Colonic mucosa (tissue), 4 donors: ENCODE measurements at regions not wholly inside any gene's neighbourhood (a gene's known extent, or its start where the extent isn't known, plus 50 kb on each side); places are given as distances from the start of the nearest gene placed in this dataset.

Experiments
- DNase-seq: peaks from one replicate; pipeline ENCODE4 v3.0.0-alpha.2; 2020
- H3K27ac ChIP-seq: fragments of 200-600 bp; one replicate; pipeline ENCODE4 v1.8.0; 2021
- H3K27me3 ChIP-seq: fragments of 200-600 bp; one replicate; pipeline ENCODE4 v1.8.0; 2021
- H3K36me3 ChIP-seq: fragments of 200-600 bp; one replicate; pipeline ENCODE4 v1.8.0; 2021
- H3K4me1 ChIP-seq: fragments of 200-600 bp; one replicate; pipeline ENCODE4 v1.8.0; 2021; ENCODE audit warnings: mild to moderate bottlenecking
- H3K4me3 ChIP-seq: fragments of 200-600 bp; one replicate; pipeline ENCODE4 v1.8.0; 2021
- H3K9ac ChIP-seq, 2 donors: one replicate each; pipeline ENCODE4 v1.7.0; 2013; ENCODE audit warnings: control low read depth in 2 of 2, low read depth in 2 of 2, low read length in 2 of 2
- H3K9me3 ChIP-seq: fragments of 200-600 bp; one replicate; pipeline ENCODE4 v1.8.0; 2021
- intact Hi-C: fragments of 100-400 bp; cut with DNase I; formaldehyde crosslinking; loops from one replicate; pipeline ENCODE4 v1.14.1; 2022
- TF ChIP-seq, protein P1 (sequence below): fragments of 200-600 bp; IDR thresholded peaks from one replicate; pipeline ENCODE4 v1.8.0; 2022; ENCODE audit warnings: antibody characterized with exemption, mild to moderate bottlenecking
- donor health status: healthy.
- donor health status: DM: no; HTN: no; CAD: no.
- donor health status: DM: no; HTN: no; CAD: no.

DNA sequence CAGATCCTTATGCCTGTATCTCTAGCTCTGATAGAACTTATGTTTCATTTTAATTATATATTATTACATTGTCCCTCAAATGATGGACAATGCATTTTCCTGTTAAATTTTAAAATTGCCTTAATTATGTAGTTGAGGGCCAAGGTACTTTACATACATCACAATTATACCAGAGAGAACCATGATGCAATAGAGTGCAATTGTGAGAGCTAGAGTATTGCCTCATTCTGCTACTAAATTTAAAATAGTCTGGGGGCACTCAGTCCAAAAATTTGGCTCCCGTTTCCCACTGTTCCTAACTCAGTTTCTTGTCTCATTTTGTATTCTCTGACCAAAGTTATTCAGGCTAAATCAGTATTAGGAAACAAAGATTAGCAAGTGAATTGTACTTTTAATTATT is 378.5 kb upstream of the ZFP42 start:
- no peak overlapping the region for H3K27ac ChIP-seq
- intact Hi-C loops, result no loop called here
- H3K36me3 ChIP-seq, result no peaks in the 10 kb centered on the region
- no peak overlapping the region for H3K9ac ChIP-seq
- no peaks in the 10 kb centered on the region for H3K4me1 ChIP-seq
- no peak overlapping the region for H3K4me3 ChIP-seq
- H3K9me3 ChIP-seq, result no peaks in the 10 kb centered on the region
- no peak for DNase-seq
- TF ChIP-seq, protein P1, sequence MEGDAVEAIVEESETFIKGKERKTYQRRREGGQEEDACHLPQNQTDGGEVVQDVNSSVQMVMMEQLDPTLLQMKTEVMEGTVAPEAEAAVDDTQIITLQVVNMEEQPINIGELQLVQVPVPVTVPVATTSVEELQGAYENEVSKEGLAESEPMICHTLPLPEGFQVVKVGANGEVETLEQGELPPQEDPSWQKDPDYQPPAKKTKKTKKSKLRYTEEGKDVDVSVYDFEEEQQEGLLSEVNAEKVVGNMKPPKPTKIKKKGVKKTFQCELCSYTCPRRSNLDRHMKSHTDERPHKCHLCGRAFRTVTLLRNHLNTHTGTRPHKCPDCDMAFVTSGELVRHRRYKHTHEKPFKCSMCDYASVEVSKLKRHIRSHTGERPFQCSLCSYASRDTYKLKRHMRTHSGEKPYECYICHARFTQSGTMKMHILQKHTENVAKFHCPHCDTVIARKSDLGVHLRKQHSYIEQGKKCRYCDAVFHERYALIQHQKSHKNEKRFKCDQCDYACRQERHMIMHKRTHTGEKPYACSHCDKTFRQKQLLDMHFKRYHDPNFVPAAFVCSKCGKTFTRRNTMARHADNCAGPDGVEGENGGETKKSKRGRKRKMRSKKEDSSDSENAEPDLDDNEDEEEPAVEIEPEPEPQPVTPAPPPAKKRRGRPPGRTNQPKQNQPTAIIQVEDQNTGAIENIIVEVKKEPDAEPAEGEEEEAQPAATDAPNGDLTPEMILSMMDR, result no peak
- no peaks in the 10 kb centered on the region for H3K27me3 ChIP-seq

DNA sequence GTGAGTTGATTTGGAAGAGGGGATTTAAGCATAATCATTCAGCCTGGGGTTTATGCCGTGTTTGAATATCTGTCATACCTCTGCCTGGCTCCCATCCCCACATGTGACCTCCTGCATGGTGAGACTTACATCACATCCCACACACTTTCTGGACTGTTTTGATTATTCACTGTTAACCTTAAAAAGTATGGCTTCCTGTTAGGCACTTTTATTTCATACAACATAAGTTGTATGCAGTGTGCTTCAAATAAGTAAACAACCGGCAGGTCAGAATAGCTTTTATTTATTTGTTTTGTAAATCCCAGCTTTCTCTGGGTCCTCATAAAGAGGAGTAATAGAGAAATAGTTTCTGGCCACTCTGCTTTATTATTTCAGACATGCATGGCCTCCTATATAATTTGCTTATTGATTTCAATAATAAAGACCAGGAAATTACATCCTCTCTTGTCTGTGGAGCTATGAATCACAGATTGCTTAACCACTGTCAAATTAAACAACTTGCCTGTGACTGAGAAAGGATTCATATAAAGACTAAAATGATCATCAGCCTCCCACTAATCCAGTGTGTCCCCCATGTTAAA is 376.8 kb upstream of the ZFP42 start:
- intact Hi-C loops, result no loop called here
- TF ChIP-seq, protein P1, result no peak
- no peak overlapping the region for H3K4me3 ChIP-seq

DNA sequence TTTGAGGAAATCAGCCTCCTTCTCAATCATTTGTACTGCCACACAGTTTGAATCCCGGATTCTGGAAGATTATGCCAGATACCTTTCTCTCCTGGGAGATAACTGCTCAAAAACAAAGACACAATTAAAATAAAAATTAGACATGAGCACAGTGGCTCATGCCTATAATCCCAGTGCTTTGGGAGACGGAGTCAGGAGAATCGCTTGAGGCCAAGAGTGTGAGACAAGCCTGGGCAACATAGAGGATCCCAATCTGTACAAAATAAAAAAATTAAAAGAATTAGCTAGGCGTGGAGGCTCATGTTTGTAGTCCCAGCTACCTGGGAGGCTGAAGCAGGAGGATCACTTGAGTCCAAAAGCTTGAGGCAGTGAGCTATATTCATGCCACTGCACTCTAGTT is 376.3 kb upstream of the ZFP42 start:
- Histone ChIP-seq H3K27me3 (no peaks in the 10 kb centered on the region), H3K9me3 (no peaks in the 10 kb centered on the region), H3K4me3 (no peak overlapping the region), H3K27ac (no peak overlapping the region), H3K9ac (no peak overlapping the region), H3K36me3 (no peaks in the 10 kb centered on the region), H3K4me1 (no peaks in the 10 kb centered on the region)
- TF ChIP-seq, protein P1, result no peak
- DNase-seq, result no peak
- intact Hi-C loops, result no loop called here

More for the DNA sequence above, 376.8 kb upstream of the ZFP42 start:
- no peak for DNase-seq
- Histone ChIP-seq H3K27ac (no peak overlapping the region), H3K9ac (no peak overlapping the region), H3K27me3 (no peaks in the 10 kb centered on the region), H3K9me3 (no peaks in the 10 kb centered on the region), H3K4me1 (no peaks in the 10 kb centered on the region), H3K36me3 (no peaks in the 10 kb centered on the region)

DNA sequence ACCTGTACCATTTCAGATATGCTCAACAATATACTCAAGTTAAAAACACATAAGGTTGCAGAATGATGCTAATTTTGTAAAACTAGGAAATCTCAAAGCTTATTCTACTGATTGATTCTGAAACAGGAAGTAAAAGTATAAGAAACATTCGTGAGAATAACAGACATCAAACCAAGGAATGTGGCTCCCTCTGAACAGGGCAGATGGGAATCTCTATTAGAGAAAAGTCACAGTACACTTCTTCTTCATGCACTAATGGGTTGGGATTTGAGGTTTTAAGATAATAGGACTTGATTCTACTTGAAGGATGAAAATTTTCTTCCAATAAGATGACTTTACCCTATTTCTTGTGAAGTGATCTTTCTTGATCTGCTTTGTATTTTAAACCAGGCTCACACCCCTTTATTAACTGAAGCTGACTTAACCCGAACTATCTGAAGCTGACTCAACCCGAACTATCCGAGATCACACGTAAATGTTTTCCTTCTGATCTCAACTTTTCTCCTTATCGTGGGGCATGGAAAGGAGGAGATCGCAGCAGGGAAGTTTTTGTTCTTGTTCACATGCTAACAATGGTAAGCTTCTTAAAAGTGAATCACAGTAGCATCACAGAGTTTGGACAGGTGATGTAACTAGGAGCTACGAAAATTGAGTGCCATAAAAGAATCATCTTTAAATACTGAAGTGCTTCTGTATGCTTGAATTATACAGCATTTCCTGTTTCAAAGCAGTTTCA is 363.1 kb upstream of the ZFP42 start:
- H3K36me3 ChIP-seq, result no peaks in the 10 kb centered on the region
- H3K4me1 ChIP-seq, result no peaks in the 10 kb centered on the region
- no peak overlapping the region for H3K4me3 ChIP-seq
- no peaks in the 10 kb centered on the region for H3K9me3 ChIP-seq
- no peaks in the 10 kb centered on the region for H3K27me3 ChIP-seq
- intact Hi-C loops, result no loop called here
- DNase-seq, result no peak
- no peak overlapping the region for H3K27ac ChIP-seq
- H3K9ac ChIP-seq, result no peak overlapping the region
- TF ChIP-seq, protein P1, result no peak

DNA sequence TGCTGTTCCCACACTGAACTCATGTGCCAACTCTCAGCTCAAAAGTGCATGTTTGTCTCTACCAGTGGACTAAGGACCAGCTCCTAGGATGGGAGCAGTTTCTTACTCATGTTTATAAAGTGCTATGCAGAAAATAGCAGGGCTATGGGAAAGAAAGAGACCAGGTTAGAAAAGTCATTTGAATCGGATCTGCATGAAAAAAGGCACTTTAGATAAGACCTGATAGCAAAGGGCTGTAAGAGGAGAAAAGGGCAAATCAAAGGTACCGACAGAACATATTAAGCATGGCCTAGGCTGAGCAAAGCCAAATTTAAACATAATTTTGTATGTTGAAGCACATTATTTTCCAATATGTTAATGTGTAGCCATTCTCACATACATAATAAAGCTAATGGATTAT is 362.3 kb upstream of the ZFP42 start:
- TF ChIP-seq, protein P1, result no peak
- no peak for DNase-seq
- Histone ChIP-seq H3K27ac (no peak overlapping the region), H3K9ac (no peak overlapping the region), H3K36me3 (no peaks in the 10 kb centered on the region), H3K4me3 (no peak overlapping the region), H3K9me3 (no peaks in the 10 kb centered on the region), H3K27me3 (no peaks in the 10 kb centered on the region), H3K4me1 (no peaks in the 10 kb centered on the region)
- intact Hi-C loops, result no loop called here
